T-helper 1 cell treated with Interleukin-12 subunit alpha and Interleukin-12 subunit beta and Interleukin-4 antibody, amounts not matched to agents 30 μg/mL and 1 μg/mL, for 36 hours (primary cell): ENCODE measurements at regions not wholly inside any gene's neighbourhood (a gene's known extent, or its start where the extent isn't known, plus 50 kb on each side); places are given as distances from the start of the nearest gene placed in this dataset.
"Not testable (repeated sequence)": the region's sequence is repeated elsewhere in the genome, so short reads cannot be mapped to it uniquely, and the experiment has no call there.

ENCODE experiments used
- H3K27ac Mint-ChIP-seq: one replicate; pipeline ENCODE4 v1.8.0; 2021; ENCODE audit warnings: mild to moderate bottlenecking, mixed read lengths
- H3K27me3 Mint-ChIP-seq: one replicate; pipeline ENCODE4 v1.8.0; 2021; ENCODE audit warnings: low read depth, mixed read lengths
- H3K36me3 Mint-ChIP-seq: one replicate; pipeline ENCODE4 v1.8.0; 2021; ENCODE audit warnings: low read depth, mixed read lengths
- H3K4me1 Mint-ChIP-seq: one replicate; pipeline ENCODE4 v1.8.0; 2021; ENCODE audit warnings: low read depth, mixed read lengths
- H3K4me3 Mint-ChIP-seq: one replicate; pipeline ENCODE4 v1.8.0; 2021; ENCODE audit warnings: mild to moderate bottlenecking, moderate library complexity, mixed read lengths
- H3K9me3 Mint-ChIP-seq: one replicate; pipeline ENCODE4 v1.8.0; 2021; ENCODE audit warnings: mixed read lengths

- not testable (repeated sequence) for H3K4me1 Mint-ChIP-seq, H3K27ac Mint-ChIP-seq, H3K9me3 Mint-ChIP-seq, H3K27me3 Mint-ChIP-seq, H3K36me3 Mint-ChIP-seq, H3K4me3 Mint-ChIP-seq
These were observed 52.1 kb upstream of the TMEM45B start for GRCh38 chr11:129763569-129763968.

DNA sequence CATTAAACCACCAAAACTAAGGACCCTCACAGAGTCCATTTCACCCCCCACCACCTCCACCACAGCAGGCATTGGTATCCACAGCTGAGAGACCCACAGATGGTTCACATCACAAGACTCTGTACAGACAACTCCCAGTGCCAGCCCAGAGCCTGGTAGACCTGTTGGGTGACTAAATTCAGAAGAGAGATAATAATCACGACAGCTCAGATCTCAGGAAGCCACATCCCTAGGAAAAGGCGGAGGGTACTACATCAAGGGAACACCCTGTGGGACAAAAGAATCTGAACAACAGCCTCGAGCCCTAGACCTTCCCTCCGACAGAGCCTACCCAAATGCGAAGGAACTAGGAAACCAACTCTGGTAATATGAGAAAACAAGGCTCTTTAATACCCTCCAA, 51.4 kb upstream of the TMEM45B start:
- H3K36me3 Mint-ChIP-seq, H3K27ac Mint-ChIP-seq, H3K4me1 Mint-ChIP-seq, H3K4me3 Mint-ChIP-seq, H3K27me3 Mint-ChIP-seq, H3K9me3 Mint-ChIP-seq: not testable (repeated sequence)
